HG03175 (cell line): ENCODE measurements at regions not wholly inside any gene's neighbourhood (a gene's known extent, or its start where the extent isn't known, plus 50 kb on each side); places are given as distances from the start of the nearest gene placed in this dataset.

Experiments
- ATAC-seq: cut with Tn5 transposase; IDR thresholded peaks from one replicate; pipeline ENCODE4 v1.9.1; 2021; ENCODE audit warnings: mild to moderate bottlenecking, moderate library complexity; ENCODE audit not compliant: unreplicated experiment

DNA sequence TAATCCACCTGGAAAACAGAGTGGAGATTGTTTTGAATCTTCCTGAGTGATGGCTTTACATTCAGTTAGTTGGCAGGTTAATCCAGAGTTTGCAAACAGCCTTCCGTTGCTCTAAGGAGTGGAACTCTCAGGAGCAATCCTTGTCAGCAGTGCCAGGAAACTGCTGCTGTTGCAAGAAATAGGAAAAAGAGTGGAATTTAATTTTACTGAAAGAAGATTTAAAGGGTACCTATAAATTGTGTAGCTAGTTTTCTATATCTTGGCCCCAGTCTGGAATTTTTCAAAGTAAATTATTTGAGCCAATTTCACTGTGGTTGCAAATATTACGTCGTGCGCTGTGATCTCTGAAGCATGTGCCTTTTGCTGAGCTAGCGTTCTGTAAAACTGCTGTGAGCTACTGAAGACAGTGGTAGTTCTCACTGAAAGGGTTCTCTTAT, 55.5 kb upstream of the SLC5A12 start:
- no peak for ATAC-seq

GRCh38 chr11:26778000-26778757, 56.3 kb upstream of the SLC5A12 start:
- ATAC-seq = no peak

GRCh38 chr11:26779074-26779865, 57.4 kb upstream of the SLC5A12 start:
- ATAC-seq = no peak

DNA sequence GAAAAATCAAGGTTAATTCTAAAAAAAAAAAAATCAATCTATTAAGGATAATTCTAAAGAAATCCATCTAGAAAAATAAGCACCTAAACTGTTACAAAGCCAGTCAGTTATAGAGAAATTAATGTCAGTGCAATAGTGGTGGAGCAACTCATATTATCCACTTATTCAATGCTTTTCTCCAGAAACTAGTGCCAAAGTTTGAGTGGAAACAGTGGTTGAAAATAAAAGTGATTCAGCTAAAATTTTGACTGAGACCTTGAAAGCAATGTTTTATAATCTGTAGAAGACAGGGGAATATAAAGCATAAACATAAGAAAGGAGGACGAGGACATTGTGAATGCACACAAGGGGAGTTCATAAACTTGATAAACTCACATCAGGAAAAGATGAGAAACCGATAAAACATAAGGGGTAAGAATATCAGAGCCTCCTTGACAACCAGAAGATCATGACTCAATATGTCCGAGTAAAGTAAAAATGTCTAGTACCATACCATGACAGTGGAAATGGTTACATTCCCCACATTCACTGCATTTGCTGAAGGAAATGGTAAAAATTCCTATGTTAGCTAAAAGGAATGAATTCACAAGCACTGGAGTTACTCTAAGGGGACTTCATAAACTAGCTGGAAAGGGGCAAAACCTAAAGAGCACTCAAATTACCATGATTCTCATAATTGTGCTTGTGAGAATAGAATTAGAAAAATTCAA, 58.7 kb upstream of the SLC5A12 start:
- no peak for ATAC-seq

DNA sequence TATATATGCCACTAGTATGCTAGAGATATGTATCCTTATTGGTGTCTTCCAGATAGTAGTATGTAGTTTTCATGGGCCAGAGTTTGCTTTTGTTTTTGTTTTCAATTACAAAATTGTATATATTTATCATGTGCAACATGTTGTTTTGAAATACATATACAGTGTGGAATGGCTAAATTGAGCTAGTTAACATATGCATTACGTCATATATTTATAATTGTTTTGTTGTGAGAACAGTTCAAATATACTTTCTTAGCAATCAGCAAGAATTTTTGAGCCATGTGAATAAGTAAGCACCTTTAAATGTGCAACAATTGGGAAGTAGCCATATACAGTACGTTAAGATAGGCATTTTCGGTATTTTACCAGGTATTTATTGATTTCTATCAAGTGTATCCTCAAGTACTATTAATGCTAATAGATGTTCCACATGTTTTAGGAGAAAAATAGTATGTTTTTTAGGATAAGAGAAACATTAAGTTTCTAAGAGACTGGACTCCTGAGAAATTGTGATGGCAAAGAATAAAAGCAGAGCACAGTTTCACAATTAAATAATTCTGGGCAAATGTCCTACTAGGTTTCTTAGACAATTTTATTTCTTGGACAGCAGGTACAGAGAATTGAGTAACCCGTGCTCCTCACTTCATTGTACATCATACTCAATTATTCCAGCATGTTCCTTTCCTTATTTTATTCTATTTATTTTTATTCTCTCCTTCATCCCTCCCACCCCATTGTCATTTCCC, 60.5 kb upstream of the SLC5A12 start:
- ATAC-seq = no peak

GRCh38 chr11:26783997-26784396, 62.1 kb upstream of the SLC5A12 start:
- no peak for ATAC-seq

DNA sequence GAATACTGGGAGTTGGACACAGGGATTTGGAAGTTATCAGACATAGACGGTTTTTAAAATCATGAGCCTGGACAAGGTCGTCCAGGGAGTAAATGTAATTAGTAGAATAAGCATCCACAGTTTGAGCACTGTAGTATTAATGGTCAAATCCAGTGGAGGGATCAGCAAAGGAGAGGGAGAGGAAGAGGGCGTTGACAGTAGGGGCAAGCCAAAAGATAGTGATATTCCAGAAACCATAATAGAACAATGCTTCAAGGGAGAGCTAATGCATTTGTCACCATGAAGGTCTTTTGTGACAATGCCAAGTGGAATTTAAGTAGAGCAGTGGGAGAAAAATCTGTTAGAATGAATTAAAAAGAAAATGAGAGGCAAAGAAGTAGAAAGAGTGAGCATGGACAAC, 68.9 kb upstream of the SLC5A12 start:
- no peak for ATAC-seq

- ATAC-seq = no peak
Observed at GRCh38 chr11:26792941-26793340, 71.1 kb upstream of the SLC5A12 start.

DNA sequence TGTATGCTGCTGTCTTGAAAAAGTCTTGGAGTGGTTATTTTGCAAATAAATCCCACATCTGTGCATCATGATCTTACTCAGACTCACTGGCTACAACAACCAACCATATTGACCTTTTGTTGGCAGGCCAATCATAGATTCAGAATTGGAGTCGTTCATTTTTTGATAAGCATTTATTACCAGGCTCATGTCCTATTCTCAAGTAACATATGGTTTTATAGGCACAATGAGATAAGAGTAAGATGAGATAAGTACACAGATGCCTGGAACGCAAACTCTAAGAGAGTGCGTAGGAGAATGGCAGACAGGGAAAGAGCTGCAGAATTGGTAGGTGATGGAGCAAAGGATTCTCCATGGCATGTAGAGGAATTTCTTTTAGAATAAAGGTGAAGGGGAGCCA, 71.6 kb upstream of the SLC5A12 start:
- no peak for ATAC-seq

DNA sequence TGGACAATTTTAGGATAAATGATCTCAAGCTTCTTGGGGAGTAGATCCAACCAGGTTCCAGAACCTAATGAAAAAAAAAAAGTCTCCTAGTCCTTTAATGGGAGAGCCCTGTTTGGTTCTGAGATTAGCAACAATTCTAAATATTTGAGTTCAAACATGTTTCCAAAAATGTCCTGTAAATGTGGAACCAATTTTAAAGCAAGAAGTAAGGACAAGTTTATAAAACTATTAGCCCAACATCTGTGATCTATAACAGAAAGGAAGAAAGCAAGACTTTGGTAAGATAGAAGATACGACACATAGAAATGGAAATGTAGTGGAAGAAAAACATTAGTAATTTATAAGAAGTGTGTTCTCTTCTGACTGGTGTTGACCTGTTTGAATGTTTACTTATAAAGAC, 79.7 kb upstream of the SLC5A12 start:
- ATAC-seq = no peak

DNA sequence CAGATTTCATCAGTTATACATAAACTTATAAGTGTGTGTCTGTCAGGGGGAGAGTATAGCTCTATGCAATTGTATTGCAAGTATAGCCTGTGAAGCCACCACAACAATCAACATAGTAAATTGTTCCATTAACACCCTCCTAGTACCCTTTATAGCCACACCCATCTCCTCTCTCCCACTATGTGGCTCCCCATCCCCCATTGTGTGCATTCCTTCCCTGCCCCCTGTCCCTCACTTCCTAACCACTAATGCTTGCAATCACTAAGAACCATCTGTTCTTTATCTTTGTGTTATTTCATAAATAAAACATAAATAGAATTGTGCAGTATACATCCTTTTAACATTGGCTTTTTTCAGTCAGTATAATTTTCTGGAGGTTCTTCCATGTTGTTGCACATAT, 83.1 kb upstream of the SLC5A12 start:
- ATAC-seq = no peak

DNA sequence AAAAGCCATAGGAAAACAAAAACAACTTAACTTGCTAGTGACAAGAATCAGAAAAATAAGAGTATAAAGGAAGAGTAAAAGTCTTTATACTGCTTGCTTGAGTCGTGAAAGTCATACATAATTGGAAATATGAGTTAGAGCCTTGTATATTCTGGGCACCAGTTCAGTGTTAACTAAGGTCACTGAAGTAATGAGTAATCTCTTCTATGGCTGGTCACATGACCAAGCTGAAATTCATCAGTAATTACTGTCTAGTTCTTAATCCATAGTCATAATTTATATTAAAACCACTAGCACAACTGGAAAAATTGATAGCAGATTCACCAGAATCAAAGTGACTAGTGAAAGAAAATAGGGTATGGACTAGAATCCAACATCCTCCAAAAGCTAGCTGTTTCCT, 84.4 kb upstream of the SLC5A12 start:
- no peak for ATAC-seq

DNA sequence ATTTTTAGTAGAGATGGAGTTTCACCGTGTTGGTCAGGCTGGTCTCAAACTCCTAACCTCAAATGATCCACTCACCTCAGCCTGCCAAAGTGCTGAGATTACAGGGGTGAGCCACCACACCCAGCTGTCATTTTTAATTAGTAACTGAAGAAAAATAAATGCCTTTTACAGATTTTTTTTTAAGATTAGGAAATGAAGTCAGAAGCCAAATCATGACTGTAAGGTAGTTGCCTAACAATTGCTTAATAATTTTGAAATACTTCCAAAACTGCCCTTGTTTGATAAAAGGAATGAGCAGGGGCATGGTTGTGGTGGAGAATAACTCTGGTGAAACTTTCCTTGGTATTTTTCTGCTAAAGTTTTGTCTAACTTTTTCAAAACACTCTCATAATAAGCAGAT, 98.9 kb upstream of the SLC5A12 start:
- ATAC-seq = no peak

DNA sequence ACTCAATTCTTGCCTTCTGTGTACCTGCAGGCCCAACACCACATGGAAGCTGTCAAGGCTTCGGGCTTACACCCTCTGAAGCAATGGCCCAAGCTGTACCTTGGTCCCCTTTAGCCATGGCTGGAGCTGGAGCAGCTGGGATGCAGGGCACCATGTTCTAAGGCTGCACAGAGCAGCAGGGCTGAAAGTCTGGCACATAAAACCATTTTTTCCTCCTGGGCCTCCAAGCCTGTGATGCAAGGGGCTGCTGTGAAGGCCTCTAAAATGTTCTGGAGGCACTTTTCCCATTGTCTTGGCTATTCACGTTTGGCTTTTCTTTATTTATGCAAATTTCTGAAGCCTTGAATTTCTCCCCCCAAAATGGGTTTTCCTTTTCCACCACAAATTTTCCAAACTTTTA, 102.1 kb upstream of the SLC5A12 start:
- ATAC-seq = no peak

DNA sequence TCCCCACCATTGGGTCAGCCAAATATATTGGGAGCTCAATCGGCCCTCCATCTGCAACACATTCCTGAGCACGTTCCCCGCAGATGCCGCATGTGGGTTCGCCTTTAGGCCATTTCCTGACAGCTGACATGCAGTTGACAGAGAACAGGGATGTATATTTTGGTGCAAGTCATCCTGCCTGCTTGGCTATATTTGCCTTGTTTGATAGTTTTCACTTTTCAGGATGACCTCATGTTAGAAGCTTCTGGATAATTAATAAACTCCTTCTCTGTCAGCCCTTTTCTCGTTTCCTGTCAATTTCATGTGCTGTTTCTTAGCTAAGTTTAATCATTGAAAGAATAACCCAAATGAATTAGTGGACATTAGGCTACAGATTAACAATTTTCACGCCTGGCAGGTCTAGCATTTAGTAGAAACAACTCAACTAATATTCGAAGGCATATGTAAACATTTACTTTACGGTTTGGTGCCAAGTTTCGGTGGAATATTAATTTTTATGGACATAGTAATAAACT, 105.8 kb upstream of the SLC5A12 start:
- ATAC-seq = no peak

DNA sequence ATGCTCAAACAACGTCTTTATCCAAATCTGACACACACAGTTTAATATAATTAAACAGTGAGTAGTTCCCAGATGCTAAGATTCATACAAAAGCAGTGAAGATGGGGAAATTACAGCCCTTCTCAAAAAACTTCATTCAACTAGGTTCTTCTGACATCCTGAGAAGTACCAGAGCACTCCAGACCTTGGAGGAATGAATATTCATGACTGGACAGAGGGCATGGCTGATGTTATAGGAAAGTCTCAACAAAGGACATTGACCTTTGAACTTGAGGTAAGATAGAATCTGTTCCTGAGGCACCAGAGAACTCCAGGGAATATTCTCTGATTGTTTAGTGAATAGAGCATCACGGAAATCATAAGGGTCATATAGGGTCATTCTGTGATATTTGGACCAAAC, 106.4 kb upstream of the SLC5A12 start:
- no peak for ATAC-seq

- ATAC-seq = no peak
Observed at GRCh38 chr11:26830218-26830617, 108.4 kb upstream of the SLC5A12 start.

GRCh38 chr11:26830757-26831156, 108.9 kb upstream of the SLC5A12 start:
- no peak for ATAC-seq

GRCh38 chr11:26834601-26835000, 112.7 kb upstream of the SLC5A12 start:
- no peak for ATAC-seq

- no peak for ATAC-seq
Observed at GRCh38 chr11:26835611-26836010, 113.8 kb upstream of the SLC5A12 start.

DNA sequence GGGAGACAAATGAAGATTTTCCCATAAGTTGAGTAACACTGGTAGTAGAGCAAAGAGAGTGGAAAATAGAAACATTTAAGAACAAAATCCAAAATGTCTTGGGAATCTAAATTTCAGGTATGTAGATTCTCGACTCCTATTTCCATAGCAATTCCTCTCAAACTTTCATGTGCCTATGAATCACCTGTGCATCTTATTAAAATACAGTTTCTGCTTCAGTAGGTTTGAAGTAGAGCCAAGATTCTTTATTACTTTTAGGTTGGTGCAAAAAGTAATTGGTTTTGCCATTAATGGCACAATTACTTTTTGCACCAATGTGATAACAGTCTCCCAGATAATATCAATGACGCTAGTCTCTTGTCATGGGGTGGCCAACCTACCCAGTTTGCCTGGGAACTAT, 115.3 kb upstream of the SLC5A12 start:
- no peak for ATAC-seq
